GM12872 (cell line): ENCODE measurements at regions not wholly inside any gene's neighbourhood (a gene's known extent, or its start where the extent isn't known, plus 50 kb on each side); places are given as distances from the start of the nearest gene placed in this dataset.

Experiments used
- CTCF ChIP-seq: IDR thresholded peaks from 3 replicates; pipeline ENCODE4 v1.5.1; 2011; ENCODE audit warnings: low read depth, mild to moderate bottlenecking, low read length, moderate library complexity; ENCODE audit not compliant: insufficient read depth

- TF ChIP-seq CTCF = no peak
Observed at GRCh38 chr14:71800878-71801277, 131.4 kb upstream of the RGS6 start.

GRCh38 chr14:71803539-71804260, 128.5 kb upstream of the RGS6 start:
- TF ChIP-seq CTCF = no peak

GRCh38 chr14:71804992-71805391, 127.2 kb upstream of the RGS6 start:
- TF ChIP-seq CTCF = no peak

GRCh38 chr14:71812693-71813092, 119.5 kb upstream of the RGS6 start:
- TF ChIP-seq CTCF = no peak

GRCh38 chr14:71815110-71815509, 117.1 kb upstream of the RGS6 start:
- TF ChIP-seq CTCF = no peak

GRCh38 chr14:71824816-71825215, 107.4 kb upstream of the RGS6 start:
- TF ChIP-seq CTCF = no peak

GRCh38 chr14:71833476-71833875, 98.8 kb upstream of the RGS6 start:
- TF ChIP-seq CTCF = no peak
